Activated CD4-positive, CD25-positive, alpha-beta regulatory T cell (primary cell): ENCODE measurements at regions not wholly inside any gene's neighbourhood (a gene's known extent, or its start where the extent isn't known, plus 50 kb on each side); places are given as distances from the start of the nearest gene placed in this dataset.

ENCODE experiments used
- DNase-seq, 4 experiments: peaks; one replicate each; lab custom pipeline; 2025; lab: John Stamatoyannopoulos, UW

- no peak for DNase-seq
Observed at GRCh38 chr17:36661047-36661666, 59.8 kb downstream of the MRM1 start.

- DNase-seq, result no peak
Observed at GRCh38 chr17:36661688-36662087, 60.3 kb downstream of the MRM1 start.

- no peak for DNase-seq
Observed at GRCh38 chr17:36665417-36665816, 64.0 kb downstream of the MRM1 start.

GRCh38 chr17:36667922-36668321 is 66.5 kb downstream of the MRM1 start:
- DNase-seq, result no peak

GRCh38 chr17:36668824-36669223 is 67.4 kb downstream of the MRM1 start:
- DNase-seq, result no peak

GRCh38 chr17:36671144-36671543 is 69.8 kb downstream of the MRM1 start:
- DNase-seq, result no peak

GRCh38 chr17:36672403-36672918 is 71.1 kb downstream of the MRM1 start:
- DNase-seq, result no peak

GRCh38 chr17:36673068-36673467 is 71.7 kb downstream of the MRM1 start:
- DNase-seq, result no peak

- DNase-seq, result no peak
Observed at GRCh38 chr17:36673637-36674277, 72.4 kb downstream of the MRM1 start.

- DNase-seq, result peak in 1 of 4 experiments; percentile 9
Observed at GRCh38 chr17:36674278-36674650, 72.9 kb downstream of the MRM1 start.

GRCh38 chr17:36675250-36675649 is 73.9 kb downstream of the MRM1 start:
- DNase-seq, result no peak

- no peak for DNase-seq
Observed at GRCh38 chr17:36675786-36676185, 74.4 kb downstream of the MRM1 start.

GRCh38 chr17:36679815-36680467 is 78.6 kb downstream of the MRM1 start:
- DNase-seq, result no peak

GRCh38 chr17:36680701-36681202 is 79.4 kb downstream of the MRM1 start:
- DNase-seq, result no peak

- no peak for DNase-seq
Observed at GRCh38 chr17:36682773-36683172, 81.4 kb downstream of the MRM1 start.

GRCh38 chr17:36683387-36683786 is 82.0 kb downstream of the MRM1 start:
- no peak for DNase-seq

- DNase-seq, result no peak
Observed at GRCh38 chr17:36684134-36684533, 82.8 kb downstream of the MRM1 start.

GRCh38 chr17:36686123-36686669 is 84.8 kb downstream of the MRM1 start:
- no peak for DNase-seq

GRCh38 chr17:36687736-36688135 is 86.4 kb downstream of the MRM1 start:
- DNase-seq, result no peak

GRCh38 chr17:36689089-36689667 is 87.8 kb downstream of the MRM1 start:
- no peak for DNase-seq

- no peak for DNase-seq
Observed at GRCh38 chr17:36690190-36690589, 88.8 kb downstream of the MRM1 start.

- no peak for DNase-seq
Observed at GRCh38 chr17:36691606-36692005, 90.2 kb downstream of the MRM1 start.
